Activated CD8-positive, alpha-beta T cell treated with anti-CD3 and anti-CD28 coated beads for 36 hours (primary cell): ENCODE measurements at regions not wholly inside any gene's neighbourhood (a gene's known extent, or its start where the extent isn't known, plus 50 kb on each side); places are given as distances from the start of the nearest gene placed in this dataset.

Experiments
- ATAC-seq: fragments of 200-7000 bp; cut with Tn5 transposase; one replicate; pipeline ENCODE4 v1.10.0; 2021; ENCODE audit warnings: mild to moderate bottlenecking, moderate library complexity
- CTCF ChIA-PET: fragments of 350-600 bp; sonication (Branson Sonifier 250); formaldehyde crosslinking; loops from one replicate; lab custom pipeline; 2021; ENCODE audit warnings: antibody characterized with exemption; lab: Charles Lee
- POLR2A ChIA-PET: fragments of 350-600 bp; sonication (Branson Sonifier 250); formaldehyde crosslinking; loops from one replicate; lab custom pipeline; 2021; ENCODE audit warnings: antibody characterized with exemption; lab: Charles Lee
- DNase-seq: peaks from one replicate; pipeline ENCODE4 v3.0.0-alpha.2; 2020
- H3K27ac Mint-ChIP-seq: one replicate; pipeline ENCODE4 v1.8.0; 2021; ENCODE audit warnings: mild to moderate bottlenecking, mixed read lengths
- H3K27me3 Mint-ChIP-seq: one replicate; pipeline ENCODE4 v1.8.0; 2021; ENCODE audit warnings: mixed read lengths
- H3K36me3 Mint-ChIP-seq: one replicate; pipeline ENCODE4 v1.8.0; 2021; ENCODE audit warnings: low read depth, mixed read lengths
- H3K4me1 Mint-ChIP-seq: one replicate; pipeline ENCODE4 v1.8.0; 2021; ENCODE audit warnings: low read depth, mixed read lengths
- H3K4me3 Mint-ChIP-seq: one replicate; pipeline ENCODE4 v1.8.0; 2021; ENCODE audit warnings: mild to moderate bottlenecking, moderate library complexity, mixed read lengths
- H3K9me3 Mint-ChIP-seq: one replicate; pipeline ENCODE4 v1.8.0; 2021; ENCODE audit warnings: mixed read lengths
- CTCF ChIP-seq: fragments of 200-600 bp; IDR thresholded peaks from one replicate; pipeline ENCODE4 v1.8.0; 2022; ENCODE audit warnings: antibody characterized with exemption, mild to moderate bottlenecking
- intact Hi-C: fragments of 100-400 bp; cut with micrococcal nuclease; formaldehyde crosslinking; loops from one replicate; pipeline ENCODE4 v1.10.0; 2022

GRCh38 chr21:9758141-9758540 is 763.2 kb upstream of the TPTE start:
- Mint-ChIP-seq H3K27ac (no peak overlapping the region), H3K9me3 (peaks cover 7% of the 10 kb centered on the region), H3K36me3 (no peaks in the 10 kb centered on the region), H3K27me3 (no peaks in the 10 kb centered on the region), H3K4me1 (no peaks in the 10 kb centered on the region), H3K4me3 (no peak overlapping the region)
- POLR2A ChIA-PET = no interaction called here
- no peak for DNase-seq
- CTCF ChIA-PET = no interaction called here
- ATAC-seq = no peak
- no peak for TF ChIP-seq CTCF
- intact Hi-C loops = no loop called here

DNA sequence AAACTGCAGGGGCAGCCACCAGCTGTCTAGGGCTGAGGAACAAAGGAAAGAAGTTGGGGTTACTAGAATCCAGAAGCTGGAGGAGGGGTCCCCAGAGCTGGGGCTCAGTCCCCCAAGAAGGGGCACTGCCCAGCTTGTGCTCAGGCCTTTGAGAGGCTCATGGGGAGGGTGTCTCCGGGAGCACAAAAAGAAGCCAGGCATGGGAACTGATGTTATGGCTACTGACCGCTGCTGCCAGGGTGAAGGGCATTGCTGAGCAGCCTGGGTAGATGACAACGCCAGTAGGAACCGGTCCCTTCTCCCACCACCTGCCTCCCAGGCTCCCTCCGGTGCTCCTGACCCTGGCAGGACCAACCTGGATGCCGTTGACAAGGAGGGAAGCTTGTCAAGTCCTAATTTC is 762.5 kb upstream of the TPTE start:
- no peak for TF ChIP-seq CTCF
- Mint-ChIP-seq H3K27ac (no peak overlapping the region), H3K9me3 (peaks cover 7% of the 10 kb centered on the region), H3K4me1 (no peaks in the 10 kb centered on the region), H3K27me3 (no peaks in the 10 kb centered on the region), H3K4me3 (no peak overlapping the region), H3K36me3 (no peaks in the 10 kb centered on the region)
- CTCF ChIA-PET = no interaction called here
- POLR2A ChIA-PET = no interaction called here
- ATAC-seq (no peak), DNase-seq (no peak)
- intact Hi-C loops = no loop called here

DNA sequence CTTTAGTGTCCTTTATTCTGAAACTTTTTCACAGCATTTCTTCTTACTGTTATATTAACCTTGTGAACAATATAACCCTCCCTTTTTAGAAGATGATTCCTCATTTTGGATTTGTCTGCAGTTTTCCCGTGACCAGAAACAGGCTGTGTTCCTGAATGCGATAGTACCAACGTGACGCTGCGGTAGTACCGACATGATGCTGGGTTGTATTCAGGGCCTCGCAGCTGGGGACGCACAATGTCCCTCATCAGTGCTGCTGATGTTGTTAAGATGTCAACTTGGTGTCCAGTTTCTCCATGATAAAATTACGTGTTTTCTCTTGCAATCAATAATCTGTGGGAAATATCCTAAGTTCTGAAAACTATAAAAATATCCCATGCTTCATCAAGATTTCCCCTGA is 761.4 kb upstream of the TPTE start:
- Mint-ChIP-seq H3K4me1 (no peaks in the 10 kb centered on the region), H3K27ac (no peak overlapping the region), H3K9me3 (peaks cover 4% of the 10 kb centered on the region), H3K36me3 (no peaks in the 10 kb centered on the region), H3K4me3 (no peak overlapping the region), H3K27me3 (no peaks in the 10 kb centered on the region)
- CTCF ChIA-PET = no interaction called here
- POLR2A ChIA-PET = no interaction called here
- ATAC-seq (no peak), DNase-seq (no peak)
- TF ChIP-seq CTCF = no peak
- intact Hi-C loops = no loop called here

DNA sequence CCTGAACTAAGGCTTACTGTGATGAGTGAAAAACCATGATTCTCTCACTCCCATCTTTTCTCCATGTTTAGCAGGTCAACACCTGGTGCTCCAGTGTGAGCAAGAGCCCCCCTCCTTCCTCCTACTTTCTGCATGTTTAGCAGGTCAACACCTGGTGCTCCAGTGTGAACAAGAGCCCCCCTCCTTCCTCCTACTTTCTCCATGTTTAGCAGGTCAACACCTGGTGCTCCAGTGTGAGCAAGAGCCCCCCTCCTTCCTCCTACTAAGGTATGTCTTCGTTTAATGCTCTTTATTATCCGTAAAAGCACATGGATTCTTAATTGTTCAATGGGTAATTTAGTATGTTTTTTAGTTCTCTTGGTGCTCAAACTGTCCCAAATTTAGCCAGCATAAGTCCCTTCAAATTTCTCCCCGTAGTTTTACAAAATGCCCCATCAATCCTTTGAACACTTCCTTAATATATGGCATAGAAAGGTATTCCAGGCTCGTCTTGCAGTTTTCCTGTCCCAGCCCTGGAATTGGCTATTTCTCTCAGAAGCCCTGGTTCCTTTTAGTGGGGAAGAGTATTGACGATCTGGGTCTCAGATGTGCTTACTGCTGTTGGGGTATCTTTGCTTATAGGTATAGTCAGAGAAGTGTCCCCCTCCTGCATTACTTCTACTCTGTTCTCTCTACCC is 760.8 kb upstream of the TPTE start:
- Mint-ChIP-seq H3K36me3 (no peaks in the 10 kb centered on the region), H3K4me1 (no peaks in the 10 kb centered on the region), H3K9me3 (peaks cover 4% of the 10 kb centered on the region), H3K4me3 (no peak overlapping the region), H3K27ac (no peak overlapping the region), H3K27me3 (no peaks in the 10 kb centered on the region)
- ChIA-PET POLR2A (no interaction called here), CTCF (no interaction called here)
- DNase-seq (no peak), ATAC-seq (no peak)
- intact Hi-C loops = no loop called here
- TF ChIP-seq CTCF = no peak

GRCh38 chr21:9763306-9763705 is 758.1 kb upstream of the TPTE start:
- ChIA-PET POLR2A (no interaction called here), CTCF (no interaction called here)
- H3K4me1 Mint-ChIP-seq = no peaks in the 10 kb centered on the region
- H3K27me3 Mint-ChIP-seq = no peaks in the 10 kb centered on the region
- ATAC-seq = no peak
- intact Hi-C loops = no loop called here
- TF ChIP-seq CTCF = no peak
- H3K27ac Mint-ChIP-seq = no peak overlapping the region
- no peak overlapping the region for H3K4me3 Mint-ChIP-seq
- no peaks in the 10 kb centered on the region for H3K9me3 Mint-ChIP-seq
- DNase-seq = no peak
- no peaks in the 10 kb centered on the region for H3K36me3 Mint-ChIP-seq
